GM12892 (cell line): ENCODE measurements at regions not wholly inside any gene's neighbourhood (a gene's known extent, or its start where the extent isn't known, plus 50 kb on each side); places are given as distances from the start of the nearest gene placed in this dataset.
"Not testable (repeated sequence)": the region's sequence is repeated elsewhere in the genome, so short reads cannot be mapped to it uniquely, and the experiment has no call there.

Source experiments
- DNase-seq: peaks from one replicate; pipeline ENCODE4 v3.0.0; 2011; ENCODE audit not compliant: insufficient read length
- FAIRE-seq: peaks from 2 replicates; lab custom pipeline; 2011; peaks lifted over from hg19 to GRCh38; lab: Jason Lieb, UNC
- POLR2A ChIP-seq: IDR thresholded peaks from 2 replicates; pipeline ENCODE4 v1.6.1; 2011; ENCODE audit warnings: low read depth, low read length, control low read depth
- POLR2AphosphoS5 ChIP-seq: IDR thresholded peaks from 2 replicates; pipeline ENCODE4 v1.6.1; 2011; ENCODE audit warnings: low read depth, low read length, control low read depth
- TAF1 ChIP-seq: IDR thresholded peaks from 2 replicates; pipeline ENCODE4 v1.6.1; 2011; ENCODE audit warnings: low read depth, mild to moderate bottlenecking, control low read depth, low read length, borderline replicate concordance

DNA sequence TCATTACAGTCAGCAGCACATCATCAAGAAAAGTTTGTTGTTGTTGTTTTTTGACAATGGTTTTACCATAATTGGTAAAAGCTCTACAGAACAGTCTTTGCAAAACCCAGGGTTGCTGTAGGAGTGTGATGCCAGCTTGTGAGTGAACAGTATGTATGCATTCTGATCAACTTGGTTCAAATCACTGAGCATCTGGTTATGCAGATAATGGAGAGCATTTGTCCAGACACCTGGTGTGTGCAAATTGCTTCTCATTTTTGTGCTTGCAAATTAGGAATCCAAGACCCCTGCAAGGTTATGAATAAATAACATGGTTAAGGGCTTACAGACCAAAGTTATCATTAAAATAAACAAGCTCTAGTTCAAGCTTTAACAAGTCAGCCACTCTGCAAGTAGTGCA lies 448.7 kb upstream of the ACTBL2 start:
- no peak for DNase-seq
- FAIRE-seq, result no peak
- TF ChIP-seq TAF1 (no peak), POLR2AphosphoS5 (no peak), POLR2A (no peak)

DNA sequence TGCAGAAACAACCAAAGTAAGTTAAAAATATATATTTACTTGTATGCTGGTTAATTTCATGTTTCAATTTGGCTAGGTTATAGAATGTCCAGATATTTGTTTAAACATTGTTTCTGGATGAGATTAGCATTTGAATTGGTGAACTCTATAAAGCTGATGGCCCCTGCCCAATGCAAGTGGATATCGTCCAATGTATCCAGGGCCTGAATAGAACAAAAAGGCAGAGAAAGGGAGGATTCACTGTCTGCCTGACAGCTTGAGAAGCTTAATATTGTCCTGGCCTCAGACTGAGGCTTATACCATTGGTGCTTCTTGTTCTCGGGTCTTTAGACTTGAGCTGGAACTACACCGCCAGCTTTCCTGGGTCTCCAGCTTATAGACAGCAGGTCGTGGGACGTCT lies 446.7 kb upstream of the ACTBL2 start:
- no peak for DNase-seq
- TF ChIP-seq POLR2AphosphoS5, result no peak
- TF ChIP-seq TAF1, result no peak
- no peak for TF ChIP-seq POLR2A
- FAIRE-seq, result no peak

DNA sequence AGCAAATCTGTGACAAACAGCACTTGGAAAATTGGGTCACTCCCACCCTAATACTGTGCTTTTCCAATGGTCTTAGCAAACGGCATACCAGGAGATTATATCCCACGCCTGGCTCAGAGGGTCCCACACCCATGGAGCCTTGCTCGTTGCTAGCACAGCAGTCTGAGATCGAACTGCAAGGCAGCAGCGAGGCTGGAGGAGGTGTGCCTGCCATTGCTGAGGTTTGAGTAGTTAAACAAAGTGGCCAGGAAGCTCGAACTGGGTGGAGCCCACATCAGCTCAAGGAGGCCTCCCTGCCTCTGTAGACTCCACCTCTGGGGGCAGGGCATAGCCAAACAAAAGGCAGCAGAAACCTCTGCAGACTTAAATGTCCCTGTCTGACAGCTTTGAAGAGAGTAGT lies 440.5 kb upstream of the ACTBL2 start:
- FAIRE-seq, DNase-seq: not testable (repeated sequence)

DNA sequence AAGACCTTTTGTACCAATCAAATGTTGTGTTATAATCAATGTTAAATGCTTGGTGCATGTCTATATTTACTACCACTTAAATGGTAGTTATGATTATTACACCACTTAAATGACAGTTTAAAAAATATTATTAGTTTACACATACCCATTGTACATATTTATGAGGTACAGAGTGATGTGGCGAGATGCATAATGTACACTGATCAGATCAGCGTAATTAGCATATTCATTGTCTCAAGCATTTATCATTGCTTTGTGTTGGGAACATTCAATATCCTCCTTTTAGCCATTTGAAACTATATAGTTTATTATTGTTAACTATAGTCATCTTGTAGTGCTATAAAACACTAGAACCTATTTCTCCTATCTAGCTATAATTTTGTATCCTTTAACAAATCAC lies 434.4 kb upstream of the ACTBL2 start:
- DNase-seq, result no peak
- FAIRE-seq, result no peak
- TF ChIP-seq POLR2AphosphoS5, result no peak
- no peak for TF ChIP-seq POLR2A
- no peak for TF ChIP-seq TAF1

DNA sequence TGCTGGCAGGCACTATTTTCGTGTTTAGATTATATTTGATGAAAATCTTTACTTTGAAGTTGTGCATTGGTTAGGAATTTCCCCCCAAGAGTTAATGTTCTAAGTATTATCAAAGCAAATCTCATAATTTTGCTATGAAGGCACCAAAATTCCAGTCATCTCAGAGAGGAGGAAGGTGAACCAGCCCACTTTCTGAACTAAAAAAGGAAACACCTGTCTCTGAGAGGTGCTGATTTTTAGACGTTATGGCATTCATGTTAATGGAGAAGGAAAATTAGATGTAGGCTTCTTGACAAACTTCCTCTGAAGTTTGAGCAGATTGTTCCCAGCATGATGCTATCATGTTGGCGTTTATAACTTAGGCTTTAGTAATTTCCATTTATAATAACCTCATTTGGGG lies 432.9 kb upstream of the ACTBL2 start:
- no peak for DNase-seq
- TF ChIP-seq TAF1, result no peak
- no peak for TF ChIP-seq POLR2A
- no peak for TF ChIP-seq POLR2AphosphoS5
- no peak for FAIRE-seq

DNA sequence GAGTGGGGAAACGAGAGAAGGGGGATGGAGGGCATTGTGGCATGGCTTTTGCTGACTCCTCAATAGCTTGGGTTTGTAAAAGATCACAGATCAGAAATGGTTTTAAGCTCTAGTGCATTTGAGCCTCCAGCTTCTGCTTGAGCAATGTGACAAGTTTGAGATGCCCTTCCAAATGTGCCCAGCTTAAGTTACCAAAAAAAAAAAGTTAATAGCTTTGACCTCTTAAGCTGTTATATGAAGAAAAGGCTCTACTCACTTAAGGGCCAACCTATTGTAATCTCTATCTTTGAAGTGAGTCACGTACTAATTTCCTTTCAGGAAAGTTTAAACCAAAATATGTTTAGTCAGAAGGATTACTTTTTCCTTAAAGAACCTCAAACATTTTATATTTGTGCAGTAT lies 428.8 kb upstream of the ACTBL2 start:
- DNase-seq (no peak), FAIRE-seq (no peak)
- TF ChIP-seq POLR2A (no peak), POLR2AphosphoS5 (no peak), TAF1 (no peak)

DNA sequence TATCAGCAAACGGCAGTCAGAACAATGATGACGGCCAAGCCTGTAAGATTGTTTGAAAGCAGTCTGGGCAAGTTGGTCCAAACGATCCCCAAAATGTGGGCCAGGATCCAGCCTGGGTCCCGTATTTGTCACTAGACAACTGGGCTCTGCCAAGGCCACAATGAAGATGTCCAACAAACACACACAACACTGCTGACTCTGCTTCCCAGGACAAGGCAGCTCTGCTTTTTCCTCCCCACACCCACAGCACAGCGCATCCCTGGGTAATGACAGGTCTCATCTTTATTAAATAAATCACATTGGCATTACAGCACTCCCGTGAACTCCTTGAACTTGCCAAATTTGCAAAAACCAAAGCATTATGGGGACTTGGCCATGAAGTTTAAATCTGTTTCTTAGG lies 424.1 kb upstream of the ACTBL2 start:
- DNase-seq, result no peak
- no peak for FAIRE-seq
- TF ChIP-seq POLR2AphosphoS5, result no peak
- TF ChIP-seq TAF1, result no peak
- TF ChIP-seq POLR2A, result no peak

DNA sequence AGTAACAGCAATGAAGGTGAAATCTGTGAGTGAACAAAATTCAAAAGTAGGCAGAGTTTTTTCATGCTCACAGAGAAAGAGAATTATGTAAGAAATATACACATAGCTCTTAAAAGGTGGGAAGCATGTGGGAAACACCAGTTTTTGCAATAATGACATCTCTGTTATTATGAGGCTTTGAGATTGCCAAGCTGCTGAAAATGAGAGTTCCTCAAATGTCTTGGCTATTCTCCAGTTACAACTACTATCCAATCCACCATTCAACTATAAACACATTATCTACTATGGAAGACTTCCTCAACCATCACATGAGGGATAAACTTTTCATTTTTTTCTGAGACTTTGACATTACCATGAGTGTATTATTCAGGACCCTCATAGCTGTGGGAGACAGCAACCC lies 420.8 kb upstream of the ACTBL2 start:
- TF ChIP-seq TAF1, result no peak
- TF ChIP-seq POLR2A, result no peak
- TF ChIP-seq POLR2AphosphoS5, result no peak
- DNase-seq (no peak), FAIRE-seq (no peak)

DNA sequence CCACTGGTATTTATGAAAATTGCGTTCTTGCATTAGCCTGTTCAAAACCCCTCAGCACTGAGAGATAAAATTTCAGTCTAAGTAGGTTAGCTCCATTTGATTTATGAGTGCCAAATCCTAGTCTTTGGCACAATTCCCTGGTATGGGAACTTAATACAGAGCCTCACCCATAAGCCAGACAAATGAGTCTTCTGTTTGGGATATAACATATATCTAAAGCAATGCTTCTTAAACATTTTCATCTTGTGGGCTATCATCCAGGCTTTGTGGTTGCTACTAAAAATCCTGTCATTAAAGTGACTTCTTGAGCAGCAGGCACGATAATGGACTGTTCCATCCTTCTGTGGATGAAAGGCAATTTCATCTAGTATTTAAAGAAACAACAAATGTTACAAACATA lies 419.5 kb upstream of the ACTBL2 start:
- DNase-seq, result no peak
- TF ChIP-seq POLR2A (no peak), TAF1 (no peak), POLR2AphosphoS5 (no peak)
- FAIRE-seq, result no peak

DNA sequence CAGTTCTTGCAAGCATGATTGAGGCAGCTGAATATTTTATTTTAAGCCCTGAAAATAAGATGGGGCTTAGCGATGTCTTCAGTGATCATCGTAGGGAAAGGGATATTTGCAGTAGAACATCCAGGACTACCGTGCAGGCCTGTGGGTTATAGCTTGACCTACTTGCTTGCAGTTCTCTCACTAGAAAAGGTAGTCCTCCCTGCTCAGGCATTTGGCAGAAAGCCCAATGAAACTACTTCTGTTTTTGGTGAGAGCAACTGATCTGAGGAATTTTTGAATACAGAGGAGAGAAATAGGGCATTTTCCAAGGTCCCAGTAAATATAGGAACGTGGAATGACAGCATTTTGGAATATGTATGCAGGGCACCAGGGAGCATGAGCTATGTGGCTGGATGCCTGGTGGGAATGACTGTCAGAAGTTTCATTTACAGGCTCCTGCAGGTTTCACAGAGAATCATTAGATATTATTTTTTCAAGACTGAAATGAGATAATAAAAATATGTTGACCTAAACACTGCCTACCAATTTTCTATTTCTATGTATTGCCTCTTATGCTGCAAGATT lies 417.9 kb upstream of the ACTBL2 start:
- FAIRE-seq (no peak), DNase-seq (no peak)
- TF ChIP-seq POLR2A (no peak), POLR2AphosphoS5 (no peak), TAF1 (no peak)

DNA sequence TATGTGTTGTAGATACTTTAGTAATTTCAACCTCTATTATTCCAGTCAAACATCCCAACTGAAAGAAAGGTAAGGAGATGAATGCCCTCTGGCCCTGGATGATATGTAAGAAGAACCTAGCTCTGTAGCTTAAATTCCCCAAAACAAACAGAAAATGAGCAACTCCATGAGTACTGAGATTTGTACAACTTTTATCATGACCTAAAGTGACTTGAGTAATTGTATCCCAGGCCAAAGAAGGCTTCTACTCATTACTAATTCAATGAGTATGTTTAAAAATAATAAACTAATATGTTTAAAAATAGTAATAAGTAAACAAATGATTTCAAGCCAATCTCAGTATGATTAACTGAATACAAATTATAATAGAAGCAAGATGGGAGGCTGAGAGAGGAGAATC lies 414.0 kb upstream of the ACTBL2 start:
- TF ChIP-seq POLR2AphosphoS5 (no peak), TAF1 (no peak), POLR2A (no peak)
- DNase-seq (no peak), FAIRE-seq (no peak)

DNA sequence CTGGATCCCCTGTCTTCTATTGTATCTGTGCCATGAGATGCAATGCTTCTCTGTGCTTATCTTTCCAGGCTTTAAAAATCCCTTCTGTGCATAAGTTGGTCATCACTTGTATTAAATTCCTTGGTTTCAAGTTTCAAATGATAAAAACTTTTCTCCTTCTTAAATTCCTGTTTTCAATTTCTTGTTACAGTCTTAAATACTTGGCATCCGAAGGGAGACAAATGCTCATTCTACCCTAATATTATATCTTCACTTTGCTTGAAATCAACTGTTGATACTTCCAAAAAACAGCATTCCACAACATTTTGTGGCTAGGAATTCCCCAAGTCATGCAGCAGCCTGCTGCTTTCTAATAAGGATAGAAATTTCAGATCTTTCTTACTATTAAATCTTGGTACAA lies 413.2 kb upstream of the ACTBL2 start:
- TF ChIP-seq POLR2AphosphoS5 (no peak), TAF1 (no peak), POLR2A (no peak)
- FAIRE-seq (no peak), DNase-seq (no peak)

DNA sequence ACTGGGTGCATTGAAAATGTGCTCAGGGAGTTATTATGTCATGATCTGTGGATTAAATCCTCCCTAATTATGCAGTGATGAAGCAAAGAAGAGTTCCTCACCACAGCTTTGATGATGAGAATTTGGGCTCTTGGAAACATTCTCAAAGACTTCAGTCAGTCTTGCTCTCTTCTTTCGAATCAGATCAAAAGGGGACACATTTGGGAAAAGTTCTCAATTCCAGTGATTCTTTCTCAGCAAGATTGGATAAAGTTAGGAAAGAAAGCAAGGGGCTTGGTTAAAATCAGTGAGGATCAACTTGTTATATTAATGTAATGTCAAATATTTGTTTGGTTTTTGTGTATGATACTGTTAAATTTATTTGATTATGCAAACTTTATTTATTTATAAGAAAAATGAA lies 411.3 kb upstream of the ACTBL2 start:
- FAIRE-seq (no peak), DNase-seq (no peak)
- TF ChIP-seq POLR2A (no peak), TAF1 (no peak), POLR2AphosphoS5 (no peak)
